ENCODE measurements at regions not wholly inside any gene's neighbourhood (a gene's known extent, or its start where the extent isn't known, plus 50 kb on each side); places are given as distances from the start of the nearest gene placed in this dataset.

DNA sequence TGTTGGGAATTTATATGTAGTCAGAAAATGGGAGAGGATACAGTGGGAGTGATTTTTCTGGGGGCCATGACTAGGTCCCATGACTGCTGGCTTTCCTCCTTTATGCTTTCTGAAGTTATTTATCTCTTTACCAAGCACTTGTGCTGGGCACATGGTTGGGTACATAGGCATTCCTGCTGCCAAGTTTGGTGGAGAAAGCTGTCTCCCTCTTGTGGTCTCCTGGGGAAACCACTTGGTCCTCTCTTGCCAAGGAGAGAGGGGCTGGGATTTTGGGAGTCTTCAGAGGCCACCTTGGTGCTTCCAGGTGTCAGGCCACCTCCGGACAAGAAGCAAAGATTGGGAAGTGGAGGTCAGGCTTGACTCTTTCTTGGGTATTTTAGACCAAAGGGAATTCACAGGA, 120.2 kb upstream of the KCNE2 start:
- Histone ChIP-seq H3K4me3 (no peak overlapping the region), H3K27me3 (no peaks in the 10 kb centered on the region), H3K27ac (no peak overlapping the region), H3K36me3 (no peaks in the 10 kb centered on the region), H3K4me1 (no peaks in the 10 kb centered on the region), H3K9me3 (peaks cover 9 to 12% of the 10 kb centered on the region in 2 donors)
- TF ChIP-seq, protein P1, sequence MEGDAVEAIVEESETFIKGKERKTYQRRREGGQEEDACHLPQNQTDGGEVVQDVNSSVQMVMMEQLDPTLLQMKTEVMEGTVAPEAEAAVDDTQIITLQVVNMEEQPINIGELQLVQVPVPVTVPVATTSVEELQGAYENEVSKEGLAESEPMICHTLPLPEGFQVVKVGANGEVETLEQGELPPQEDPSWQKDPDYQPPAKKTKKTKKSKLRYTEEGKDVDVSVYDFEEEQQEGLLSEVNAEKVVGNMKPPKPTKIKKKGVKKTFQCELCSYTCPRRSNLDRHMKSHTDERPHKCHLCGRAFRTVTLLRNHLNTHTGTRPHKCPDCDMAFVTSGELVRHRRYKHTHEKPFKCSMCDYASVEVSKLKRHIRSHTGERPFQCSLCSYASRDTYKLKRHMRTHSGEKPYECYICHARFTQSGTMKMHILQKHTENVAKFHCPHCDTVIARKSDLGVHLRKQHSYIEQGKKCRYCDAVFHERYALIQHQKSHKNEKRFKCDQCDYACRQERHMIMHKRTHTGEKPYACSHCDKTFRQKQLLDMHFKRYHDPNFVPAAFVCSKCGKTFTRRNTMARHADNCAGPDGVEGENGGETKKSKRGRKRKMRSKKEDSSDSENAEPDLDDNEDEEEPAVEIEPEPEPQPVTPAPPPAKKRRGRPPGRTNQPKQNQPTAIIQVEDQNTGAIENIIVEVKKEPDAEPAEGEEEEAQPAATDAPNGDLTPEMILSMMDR (IDR thresholded peaks at IDR 0.05) = peak in 2 of 3 donors; percentile 15 to 27
- no peak for TF ChIP-seq POLR2AphosphoS5 (IDR thresholded peaks at IDR 0.05)
- intact Hi-C loops (cut with DNase I; ENCODE audit: low total_unique reads) = no loop called here
- no peak for DNase-seq (ENCODE audit: low spot score in 2 of 2)

DNA sequence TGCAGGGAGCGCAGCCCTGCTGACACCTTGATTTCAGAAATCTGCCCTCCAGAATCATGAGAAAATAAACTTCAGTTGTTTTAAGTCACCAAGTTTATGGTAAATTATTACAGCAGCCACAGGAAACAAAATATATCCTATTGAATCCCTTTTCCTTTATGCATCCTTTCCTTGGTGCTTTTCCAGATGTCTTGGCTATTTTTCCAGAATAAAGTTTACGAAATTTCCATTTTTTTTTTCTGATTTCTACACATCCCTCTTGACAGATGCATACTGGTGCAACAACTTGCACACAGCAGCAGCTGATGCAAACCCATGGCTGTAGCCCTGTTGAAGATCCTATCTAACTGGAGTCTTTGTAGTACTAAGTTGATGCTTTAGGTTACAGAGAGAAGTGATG, 111.1 kb upstream of the KCNE2 start:
- H3K27me3 ChIP-seq = no peaks in the 10 kb centered on the region
- peaks cover 11 to 36% of the 10 kb centered on the region in 2 donors for H3K9me3 ChIP-seq
- no peak overlapping the region for H3K4me3 ChIP-seq
- intact Hi-C loops (cut with DNase I; ENCODE audit: low total_unique reads) = no loop called here
- DNase-seq (ENCODE audit: low spot score in 2 of 2) = no peak
- H3K36me3 ChIP-seq = no peaks in the 10 kb centered on the region
- TF ChIP-seq, protein P1 (IDR thresholded peaks at IDR 0.05) = no peak
- TF ChIP-seq POLR2A (IDR thresholded peaks at IDR 0.05) = no peak
- no peak for TF ChIP-seq POLR2AphosphoS5 (IDR thresholded peaks at IDR 0.05)
- no peak overlapping the region for H3K27ac ChIP-seq
- H3K4me1 ChIP-seq = no peaks in the 10 kb centered on the region

DNA sequence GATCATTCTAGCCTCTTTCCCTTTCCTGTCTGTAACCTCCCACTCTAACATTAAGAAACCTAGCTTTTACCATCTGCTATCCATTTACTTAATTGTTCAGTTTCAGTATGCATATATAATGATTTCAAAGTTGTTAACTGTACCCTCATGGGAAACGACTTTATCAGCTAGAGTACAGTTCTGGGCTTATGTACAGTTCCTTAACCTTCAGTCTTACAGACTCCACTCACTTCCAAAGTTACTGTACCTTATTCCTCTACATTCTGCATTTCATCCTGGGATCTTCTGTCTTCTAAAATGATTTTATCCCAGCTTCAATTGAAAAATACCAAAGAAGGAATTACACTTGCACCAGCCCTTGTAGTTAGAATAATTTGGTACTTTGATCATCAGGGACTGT, 108.7 kb upstream of the KCNE2 start:
- Histone ChIP-seq H3K4me3 (no peak overlapping the region), H3K27me3 (no peaks in the 10 kb centered on the region), H3K27ac (no peak overlapping the region), H3K9me3 (peaks cover 9 to 32% of the 10 kb centered on the region in 2 donors), H3K36me3 (no peaks in the 10 kb centered on the region), H3K4me1 (no peaks in the 10 kb centered on the region)
- intact Hi-C loops (cut with DNase I; ENCODE audit: low total_unique reads) = no loop called here
- no peak for DNase-seq (ENCODE audit: low spot score in 2 of 2)
- TF ChIP-seq, protein P1 (IDR thresholded peaks at IDR 0.05) = no peak
- TF ChIP-seq POLR2A (IDR thresholded peaks at IDR 0.05) (no peak), POLR2AphosphoS5 (IDR thresholded peaks at IDR 0.05) (no peak)

DNA sequence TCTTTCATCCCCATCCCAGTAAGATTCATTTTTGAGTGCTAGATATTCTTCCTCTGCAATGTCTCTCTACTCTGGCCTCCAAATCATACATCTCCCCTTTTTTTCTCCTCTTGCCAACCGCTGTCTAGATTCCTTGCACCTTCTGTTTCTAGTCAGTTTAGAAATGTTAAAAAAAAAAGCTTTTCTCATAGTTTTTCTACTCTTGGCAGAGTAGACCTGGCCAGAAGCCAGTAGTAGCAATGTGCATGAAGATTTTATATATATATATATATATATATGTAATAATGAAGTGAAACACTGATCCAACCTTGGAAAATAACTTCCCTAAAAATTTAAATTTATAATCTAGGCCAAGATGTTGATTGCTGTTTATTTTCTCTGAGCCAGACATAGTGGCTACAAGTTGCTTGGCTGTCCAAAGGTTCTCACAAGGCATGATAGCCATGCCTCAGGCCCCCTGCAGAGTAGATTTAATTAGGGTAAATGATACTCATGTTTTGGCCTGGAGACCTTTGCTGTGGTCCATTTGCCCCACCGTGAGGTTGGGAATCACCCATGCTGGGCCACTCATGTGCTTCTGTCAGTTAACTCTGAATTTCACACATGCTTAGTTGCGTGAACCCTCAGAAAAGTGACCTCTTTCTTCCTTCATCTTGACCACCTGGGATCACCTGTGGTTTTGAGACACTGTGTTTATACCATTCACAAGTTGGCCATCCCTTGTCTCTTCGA, 103.4 kb upstream of the KCNE2 start:
- H3K36me3 ChIP-seq = no peaks in the 10 kb centered on the region
- DNase-seq (ENCODE audit: low spot score in 2 of 2) = no peak
- no peak for TF ChIP-seq POLR2AphosphoS5 (IDR thresholded peaks at IDR 0.05)
- no peak for TF ChIP-seq POLR2A (IDR thresholded peaks at IDR 0.05)
- TF ChIP-seq, protein P1 (IDR thresholded peaks at IDR 0.05) = no peak
- no peak overlapping the region for H3K27ac ChIP-seq
- intact Hi-C loops (cut with DNase I; ENCODE audit: low total_unique reads) = no loop called here
- H3K9me3 ChIP-seq = peaks cover 0 to 5% of the 10 kb centered on the region in 2 donors
- H3K4me3 ChIP-seq = no peak overlapping the region
- no peaks in the 10 kb centered on the region for H3K27me3 ChIP-seq
- peaks cover 0 to 19% of the 10 kb centered on the region in 2 donors for H3K4me1 ChIP-seq

DNA sequence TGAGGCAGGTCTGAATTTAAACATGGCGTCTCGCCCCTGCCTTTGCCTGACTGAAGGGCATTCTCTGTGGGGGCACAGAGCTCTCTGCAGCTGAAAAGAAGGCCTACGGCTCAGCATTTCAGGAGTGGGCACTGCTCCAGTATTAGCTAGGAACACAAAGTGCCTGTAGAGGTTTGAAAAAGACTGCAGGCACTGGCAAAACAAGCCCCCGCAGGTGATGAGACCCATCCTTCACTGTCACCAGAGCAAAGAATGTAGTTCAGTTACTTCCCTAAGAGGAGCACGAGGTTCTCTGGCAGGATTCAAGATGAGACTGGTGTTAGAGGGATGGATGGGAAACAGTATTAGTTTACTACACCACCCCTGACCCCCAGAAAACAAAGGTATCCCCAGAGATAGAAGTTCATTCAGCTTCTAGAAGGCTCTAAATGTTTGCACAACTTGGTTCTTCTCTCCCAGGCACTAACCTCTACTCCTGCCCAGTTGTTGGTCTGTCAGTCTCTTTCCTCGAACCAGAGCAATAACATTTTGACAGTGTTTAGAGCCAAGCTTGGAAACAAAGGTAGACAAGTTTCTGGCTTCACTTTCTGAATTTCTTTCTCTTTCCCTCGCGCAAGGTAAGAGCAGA, 101.9 kb upstream of the KCNE2 start:
- H3K4me3 ChIP-seq = no peak overlapping the region
- no peaks in the 10 kb centered on the region for H3K9me3 ChIP-seq
- DNase-seq (ENCODE audit: low spot score in 2 of 2) = peak in 1 of 2 donors; percentile 37
- peaks cover 0 to 19% of the 10 kb centered on the region in 2 donors for H3K4me1 ChIP-seq
- H3K27ac ChIP-seq = peak overlapping the region; percentile 66 to 67
- H3K36me3 ChIP-seq = no peaks in the 10 kb centered on the region
- TF ChIP-seq POLR2A (IDR thresholded peaks at IDR 0.05) = no peak
- no peak for TF ChIP-seq POLR2AphosphoS5 (IDR thresholded peaks at IDR 0.05)
- TF ChIP-seq, protein P1 (IDR thresholded peaks at IDR 0.05) = no peak
- intact Hi-C loops (cut with DNase I; ENCODE audit: low total_unique reads) = no loop called here
- no peaks in the 10 kb centered on the region for H3K27me3 ChIP-seq

All from breast epithelium (tissue), 4 donors.